GM12878 (cell line): ENCODE measurements at regions not wholly inside any gene's neighbourhood (a gene's known extent, or its start where the extent isn't known, plus 50 kb on each side); places are given as distances from the start of the nearest gene placed in this dataset.
"Not testable (repeated sequence)": the region's sequence is repeated elsewhere in the genome, so short reads cannot be mapped to it uniquely, and the experiment has no call there.

ENCODE experiments used
- ATAC-seq: fragments of 200-7000 bp; cut with Tn5 transposase; 3 replicates; pipeline ENCODE4 v1.9.1; 2020; ENCODE audit warnings: mild to moderate bottlenecking, moderate library complexity
- BruUV-seq: library from RNA; stranded (reverse); fragments of 400-500 nt; replicated peaks from 2 replicates; lab custom pipeline; 2021; lab: Mats Ljungman, UMichigan
- CTCF ChIA-PET: fragments of 300-600 bp; sonication (Branson Sonifier 250); formaldehyde crosslinking; extraction: SDS; loops from one replicate; lab custom pipeline; 2021; ENCODE audit warnings: inconsistent platforms; lab: Yijun Ruan, JAX
- POLR2A ChIA-PET: fragments of 350-600 bp; formaldehyde crosslinking; extraction: SDS; loops from one replicate; lab custom pipeline; 2021; ENCODE audit warnings: inconsistent platforms; lab: Charles Lee
- RAD21 ChIA-PET: fragments of 300-600 bp; sonication (Branson Sonifier 250); formaldehyde crosslinking; loops from one replicate; lab custom pipeline; 2023; ENCODE audit warnings: antibody characterized with exemption; ENCODE audit not compliant: unreplicated experiment; lab: Charles Lee
- SMC1A ChIA-PET: fragments of 300-600 bp; sonication (Branson Sonifier 250); formaldehyde crosslinking; loops from one replicate; lab custom pipeline; 2023; ENCODE audit not compliant: unreplicated experiment, uncharacterized antibody; lab: Charles Lee
- DNase-seq: peaks from one replicate; pipeline ENCODE4 v3.0.0-alpha.2; 2011; ENCODE audit warnings: low read depth, low spot score
- FAIRE-seq: peaks from 3 replicates; lab custom pipeline; 2011; peaks lifted over from hg19 to GRCh38; lab: Jason Lieb, UNC
- H2AFZ ChIP-seq: 2 replicates; pipeline ENCODE4 v1.6.0; 2011; ENCODE audit warnings: low read depth, low read length, control low read depth; ENCODE audit not compliant: control insufficient read depth
- H3K27ac ChIP-seq: 2 replicates; pipeline ENCODE4 v1.5.1; 2011; ENCODE audit warnings: control low read depth; ENCODE audit not compliant: control insufficient read depth, insufficient read depth
- H3K27me3 ChIP-seq, 2 experiments: replicated peaks in 1 of 2; 2 replicates each; pipeline versions ENCODE4 v1.6.0 to v1.6.1; 2011; ENCODE audit warnings: low read length in 1 of 2; ENCODE audit not compliant: control insufficient read depth in 2 of 2, insufficient read depth in 2 of 2
- H3K36me3 ChIP-seq, 2 experiments: 2 replicates each; pipeline ENCODE4 v1.5.1; 2011; ENCODE audit warnings: low read length in 1 of 2; ENCODE audit not compliant: control insufficient read depth in 2 of 2, insufficient read depth in 2 of 2
- H3K4me1 ChIP-seq: 2 replicates; pipeline ENCODE4 v1.6.1; 2011; ENCODE audit warnings: mild to moderate bottlenecking, low read length, moderate library complexity, mixed read lengths; ENCODE audit not compliant: control insufficient read depth, insufficient read depth
- H3K4me2 ChIP-seq: 2 replicates; pipeline ENCODE4 v1.6.0; 2011; ENCODE audit warnings: control low read depth; ENCODE audit not compliant: control insufficient read depth, insufficient read depth
- H3K4me3 ChIP-seq: fragments of 200-600 bp; sonication (generic); 2 replicates; pipeline ENCODE4 v1.5.1; 2016
- H3K79me2 ChIP-seq: 2 replicates; pipeline ENCODE4 v1.6.0; 2011; ENCODE audit warnings: low read length; ENCODE audit not compliant: control insufficient read depth, insufficient read depth
- H3K9ac ChIP-seq: 2 replicates; pipeline ENCODE4 v1.8.0; 2011; ENCODE audit warnings: low read length, control low read depth, mixed read lengths; ENCODE audit not compliant: control insufficient read depth, insufficient read depth
- H3K9me3 ChIP-seq: replicated peaks from 3 replicates; pipeline ENCODE4 v1.5.1; 2011; ENCODE audit warnings: mild to moderate bottlenecking, low read length; ENCODE audit not compliant: control insufficient read depth, insufficient read depth
- H4K20me1 ChIP-seq: 2 replicates; pipeline ENCODE4 v1.6.0; 2011; ENCODE audit not compliant: control insufficient read depth, insufficient read depth
- WGBS: methylation state at CpG from one replicate; pipeline ENCODE4 v1.1.6; 2016; ENCODE audit warnings: low lambda C conversion rate; ENCODE audit not compliant: insufficient replicate concordance, insufficient coverage; ENCODE audit errors: missing lambda C conversion rate; 5-methylcytosine and 5-hydroxymethylcytosine counted together
- in situ Hi-C: fragments of 300-500 bp; cut with MboI; formaldehyde crosslinking; loops from 9 replicates; pipeline ENCODE4 v1.14.3; 2018; ENCODE audit warnings: mixed read lengths
- intact Hi-C: fragments of 100-400 bp; cut with micrococcal nuclease; formaldehyde crosslinking; loops from one replicate; pipeline ENCODE4 v1.14.2; 2022; ENCODE audit not compliant: unreplicated experiment

- H4K20me1 ChIP-seq, in situ Hi-C loops, H3K36me3 ChIP-seq, H3K27ac ChIP-seq, H3K27me3 ChIP-seq, RAD21 ChIA-PET, ATAC-seq, H3K9me3 ChIP-seq, CTCF ChIA-PET, intact Hi-C loops, H3K79me2 ChIP-seq, H2AFZ ChIP-seq, FAIRE-seq, H3K4me2 ChIP-seq, DNase-seq, H3K4me1 ChIP-seq, H3K4me3 ChIP-seq, SMC1A ChIA-PET, POLR2A ChIA-PET, H3K9ac ChIP-seq, BruUV-seq: not testable (repeated sequence)
- WGBS: 70% methylated on average over 2 of the region's 4 CpGs
These were observed 318.0 kb upstream of the PLGLB2 start for GRCh38 chr2:87429931-87430275.

GRCh38 chr2:87431051-87431450 is 316.8 kb upstream of the PLGLB2 start:
- BruUV-seq, H3K4me3 ChIP-seq, H3K36me3 ChIP-seq, H3K27ac ChIP-seq, H3K4me1 ChIP-seq, SMC1A ChIA-PET, H3K9ac ChIP-seq, CTCF ChIA-PET, H3K27me3 ChIP-seq, RAD21 ChIA-PET, FAIRE-seq, intact Hi-C loops, H3K9me3 ChIP-seq, H4K20me1 ChIP-seq, POLR2A ChIA-PET, DNase-seq, H3K4me2 ChIP-seq, H2AFZ ChIP-seq, H3K79me2 ChIP-seq, in situ Hi-C loops, ATAC-seq: not testable (repeated sequence)
- 13% methylated on average over 1 of the region's 2 CpGs for WGBS

GRCh38 chr2:87432711-87433453 is 315.0 kb upstream of the PLGLB2 start:
- FAIRE-seq, H3K27me3 ChIP-seq, H3K9ac ChIP-seq, H3K4me3 ChIP-seq, H3K4me1 ChIP-seq, H3K9me3 ChIP-seq, RAD21 ChIA-PET, POLR2A ChIA-PET, ATAC-seq, in situ Hi-C loops, BruUV-seq, CTCF ChIA-PET, intact Hi-C loops, H4K20me1 ChIP-seq, H2AFZ ChIP-seq, H3K36me3 ChIP-seq, H3K27ac ChIP-seq, SMC1A ChIA-PET, H3K4me2 ChIP-seq, DNase-seq, H3K79me2 ChIP-seq: not testable (repeated sequence)
- WGBS: 22% methylated on average over 1 of the region's 2 CpGs

GRCh38 chr2:87436007-87436406 is 311.9 kb upstream of the PLGLB2 start:
- BruUV-seq, CTCF ChIA-PET, intact Hi-C loops, FAIRE-seq, H2AFZ ChIP-seq, RAD21 ChIA-PET, DNase-seq, H3K79me2 ChIP-seq, H3K36me3 ChIP-seq, SMC1A ChIA-PET, H4K20me1 ChIP-seq, ATAC-seq, H3K27me3 ChIP-seq, H3K27ac ChIP-seq, POLR2A ChIA-PET, H3K4me3 ChIP-seq, H3K9ac ChIP-seq, H3K4me1 ChIP-seq, H3K9me3 ChIP-seq, in situ Hi-C loops, H3K4me2 ChIP-seq: not testable (repeated sequence)
- 61% methylated on average over 3 of the region's 4 CpGs for WGBS
